GM19467 (cell line): ENCODE measurements at regions not wholly inside any gene's neighbourhood (a gene's known extent, or its start where the extent isn't known, plus 50 kb on each side); places are given as distances from the start of the nearest gene placed in this dataset.

ENCODE experiments used
- ATAC-seq: cut with Tn5 transposase; IDR thresholded peaks from one replicate; pipeline ENCODE4 v1.9.1; 2021; ENCODE audit warnings: mild to moderate bottlenecking, moderate library complexity; ENCODE audit not compliant: unreplicated experiment

- no peak for ATAC-seq
Measured at GRCh38 chr12:60290532-60290931, 694.7 kb downstream of the SLC16A7 start.

GRCh38 chr12:60308366-60308991 is 712.6 kb downstream of the SLC16A7 start:
- ATAC-seq, result no peak

DNA sequence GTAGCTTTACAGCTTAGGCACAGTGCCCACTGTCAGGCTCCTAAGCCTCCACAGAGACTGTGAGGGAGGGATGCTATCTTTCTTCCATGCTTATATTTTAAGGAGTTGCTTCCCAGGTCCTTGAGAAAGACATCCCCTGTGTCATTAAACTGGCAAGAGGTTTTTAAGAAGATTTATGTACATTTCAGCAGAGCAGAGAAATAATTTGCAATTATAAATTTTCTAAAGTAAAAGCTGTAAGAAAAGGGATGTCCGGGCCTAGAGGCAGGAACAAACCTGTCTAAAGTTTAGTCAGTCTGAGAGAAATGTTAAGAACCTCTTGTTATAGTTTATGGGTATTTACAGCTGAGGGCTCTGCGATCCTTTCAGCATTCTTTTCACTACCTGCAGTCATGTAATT is 716.1 kb downstream of the SLC16A7 start:
- ATAC-seq, result no peak

GRCh38 chr12:60317361-60317760 is 721.5 kb downstream of the SLC16A7 start:
- ATAC-seq, result no peak

- no peak for ATAC-seq
Measured at GRCh38 chr12:60324746-60325145, 728.9 kb downstream of the SLC16A7 start.

- ATAC-seq, result no peak
Measured at GRCh38 chr12:60333461-60333860, 737.6 kb downstream of the SLC16A7 start.

GRCh38 chr12:60335745-60336144 is 739.9 kb downstream of the SLC16A7 start:
- ATAC-seq, result no peak

GRCh38 chr12:60337839-60338549 is 742.2 kb downstream of the SLC16A7 start:
- no peak for ATAC-seq

- ATAC-seq, result no peak
Measured at GRCh38 chr12:60345442-60345841, 749.6 kb downstream of the SLC16A7 start.

DNA sequence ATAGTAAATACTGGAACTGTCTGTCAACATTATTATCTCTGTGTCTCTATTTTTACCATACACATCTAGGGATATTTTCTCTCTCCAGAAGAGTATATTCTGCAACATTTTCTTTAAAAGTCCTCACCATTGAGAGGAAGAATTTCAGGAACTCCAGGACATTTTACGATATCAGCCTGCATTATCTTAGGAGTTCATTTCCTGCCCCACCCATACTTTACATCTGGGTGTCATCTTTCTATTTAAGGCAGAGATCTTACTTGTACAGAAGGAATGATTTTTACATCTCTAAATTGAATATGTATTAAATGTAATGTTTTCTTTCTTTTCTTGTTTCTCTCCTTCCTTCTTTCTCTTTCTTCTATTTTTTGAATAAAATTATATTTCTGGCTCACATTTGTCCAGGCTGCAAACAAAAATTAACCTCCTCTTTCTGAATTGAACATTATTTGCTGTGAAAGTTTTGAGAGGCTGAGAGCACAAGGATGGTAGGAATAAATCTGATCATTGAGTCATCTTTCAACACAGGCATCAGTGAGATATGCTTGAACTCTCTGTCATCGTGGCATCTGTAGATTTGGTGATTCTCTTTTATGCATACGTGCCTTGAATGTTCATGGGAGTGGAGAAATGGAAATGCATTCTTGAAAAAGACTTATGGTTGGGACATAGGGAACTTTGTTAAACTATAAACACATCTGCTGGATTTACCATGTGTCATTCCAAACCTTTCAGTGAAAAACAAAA is 753.6 kb downstream of the SLC16A7 start:
- ATAC-seq, result no peak

DNA sequence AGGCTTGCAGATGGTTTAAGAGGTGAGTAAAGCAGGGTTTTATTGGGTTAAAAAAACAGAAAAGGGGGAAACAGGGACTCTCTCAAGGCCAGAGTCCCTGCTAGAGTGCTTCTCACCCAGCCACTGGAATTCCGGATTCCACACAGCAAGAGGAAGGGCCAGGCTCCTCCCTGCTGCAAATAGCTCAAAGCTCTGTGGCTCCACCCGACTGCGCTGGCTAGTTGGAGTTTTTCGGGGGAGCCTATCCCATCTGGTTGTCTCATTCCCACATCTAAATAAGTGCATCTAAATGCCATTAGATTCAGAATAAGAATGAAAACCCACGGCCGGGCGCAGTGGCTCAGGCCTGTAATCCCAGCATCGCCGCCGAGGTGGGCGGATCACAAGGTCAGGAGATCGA is 791.5 kb downstream of the SLC16A7 start:
- ATAC-seq, result no peak

DNA sequence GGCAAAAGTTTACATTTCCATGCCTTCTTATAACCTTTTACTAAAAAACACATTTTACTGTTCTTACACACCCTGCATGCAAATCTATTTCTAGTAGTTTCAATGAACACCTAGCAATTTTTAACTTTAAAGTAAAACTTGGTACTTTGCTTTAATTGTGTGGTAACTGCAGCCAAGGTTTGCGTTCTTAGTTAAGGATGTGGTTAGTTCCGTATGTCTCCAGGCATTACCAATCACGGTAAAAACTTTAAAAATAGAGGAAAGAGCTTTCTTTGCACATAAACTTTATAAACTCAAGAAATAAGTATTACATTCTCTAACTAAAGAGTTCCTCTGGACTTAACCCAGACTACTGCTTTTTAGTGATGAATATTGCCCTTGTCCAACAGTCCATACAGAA is 795.2 kb downstream of the SLC16A7 start:
- ATAC-seq, result no peak

- no peak for ATAC-seq
Measured at GRCh38 chr12:60391791-60392190, 796.0 kb downstream of the SLC16A7 start.

DNA sequence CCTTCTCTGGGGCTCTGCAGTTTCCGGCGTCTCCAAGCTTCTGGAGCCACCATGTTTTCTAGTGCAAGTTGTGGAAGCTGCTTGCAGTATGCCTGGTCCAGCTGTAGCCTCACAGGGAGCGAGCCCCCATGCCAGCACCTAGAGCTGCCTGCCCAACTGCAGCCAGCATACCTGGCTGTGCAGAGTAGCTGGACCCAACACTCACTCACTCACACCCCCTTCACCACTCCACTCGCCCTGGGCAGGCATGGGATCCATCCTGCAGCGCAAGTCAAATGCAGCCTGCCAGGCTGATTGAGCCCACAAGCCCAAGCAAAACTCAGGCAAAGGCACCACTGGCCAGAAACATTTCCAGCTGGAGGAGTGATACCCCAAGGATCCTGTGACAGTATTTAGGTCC is 797.3 kb downstream of the SLC16A7 start:
- ATAC-seq, result no peak

- no peak for ATAC-seq
Measured at GRCh38 chr12:60394665-60395064, 798.8 kb downstream of the SLC16A7 start.

GRCh38 chr12:60398547-60398946 is 802.7 kb downstream of the SLC16A7 start:
- no peak for ATAC-seq

GRCh38 chr12:60399064-60399463 is 803.2 kb downstream of the SLC16A7 start:
- no peak for ATAC-seq

DNA sequence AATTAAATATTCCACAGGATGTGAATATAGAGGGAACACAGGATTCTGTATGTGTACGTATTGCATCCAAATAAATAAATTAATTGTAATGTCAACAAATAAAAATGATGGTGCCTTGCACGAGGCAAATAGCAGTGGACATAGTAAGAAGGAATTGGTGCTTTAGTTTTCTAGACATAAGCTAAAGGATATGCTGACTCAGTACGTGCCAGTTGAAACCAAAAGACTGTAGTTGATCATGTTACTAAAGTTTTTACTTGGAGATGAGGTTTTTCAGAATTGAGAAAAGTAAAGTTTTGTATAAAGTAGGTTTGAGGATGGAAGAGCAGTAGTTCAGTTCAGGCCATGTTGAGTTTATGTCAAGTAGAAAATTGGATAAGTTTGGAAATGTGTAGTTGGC is 807.2 kb downstream of the SLC16A7 start:
- ATAC-seq, result no peak

- no peak for ATAC-seq
Measured at GRCh38 chr12:60415351-60415750, 819.5 kb downstream of the SLC16A7 start.

DNA sequence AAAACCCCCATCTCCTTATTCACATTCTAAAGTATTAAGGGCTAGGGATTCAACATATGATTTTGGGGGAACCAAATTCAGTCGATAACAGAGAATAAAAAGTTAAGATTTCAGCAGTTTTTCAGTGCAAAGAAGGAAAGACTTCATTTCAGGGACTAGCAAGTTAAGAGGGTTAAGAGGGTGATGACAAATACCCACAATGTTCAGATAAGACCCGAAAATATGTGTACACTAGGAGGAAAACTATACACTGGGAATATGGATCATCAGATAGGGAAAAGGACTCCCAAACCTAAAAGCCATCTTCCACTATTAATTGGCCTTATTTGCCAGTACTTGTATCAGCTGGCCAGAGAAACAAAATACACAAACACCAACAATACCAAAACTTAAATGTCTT is 824.2 kb downstream of the SLC16A7 start:
- ATAC-seq, result no peak

- ATAC-seq, result no peak
Measured at GRCh38 chr12:60421741-60422140, 825.9 kb downstream of the SLC16A7 start.

DNA sequence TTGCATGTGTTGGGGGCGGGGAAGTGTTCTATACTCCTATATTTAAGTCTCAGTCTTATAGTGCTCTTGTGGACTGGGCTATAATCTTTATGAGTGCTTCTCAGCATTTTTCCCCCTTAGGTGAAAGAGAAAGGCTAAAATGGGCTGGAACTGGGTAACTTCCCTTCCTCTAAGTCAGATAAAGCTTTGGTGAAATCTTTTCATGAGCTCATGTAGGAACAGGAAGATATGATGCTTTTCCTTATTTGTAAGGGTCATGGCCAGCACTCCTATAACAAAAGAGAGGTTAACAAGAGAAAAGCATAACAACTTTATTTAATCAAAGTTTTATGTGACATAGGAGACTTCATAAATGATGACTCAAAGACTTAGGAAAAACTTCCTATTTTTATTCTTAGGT is 841.5 kb downstream of the SLC16A7 start:
- no peak for ATAC-seq
